Naive B cell (primary cell): ENCODE measurements at regions not wholly inside any gene's neighbourhood (a gene's known extent, or its start where the extent isn't known, plus 50 kb on each side); places are given as distances from the start of the nearest gene placed in this dataset.

Experiments used
- ATAC-seq, 2 donors: fragments of 150-1000 bp; cut with Tn5 transposase; 2 replicates each; pipeline ENCODE4 v1.10.0; 2021; ENCODE audit warnings: low read depth in 2 of 2, mild to moderate bottlenecking in 2 of 2, moderate library complexity in 2 of 2
- DNase-seq: peaks from one replicate; pipeline ENCODE4 v3.0.0; 2022
- H3K27ac Mint-ChIP-seq, 6 donors: one replicate each; pipeline ENCODE4 v1.8.0; 2020 to 2022; ENCODE audit warnings: mild to moderate bottlenecking in 6 of 6, mixed read lengths in 6 of 6, moderate library complexity in 5 of 6, inconsistent platforms in 2 of 6
- H3K27me3 Mint-ChIP-seq, 3 donors: one replicate each; pipeline ENCODE4 v1.8.0; 2021 to 2022; ENCODE audit warnings: mixed read lengths in 3 of 3, mild to moderate bottlenecking in 1 of 3
- H3K36me3 Mint-ChIP-seq, 2 donors: one replicate each; pipeline ENCODE4 v1.8.0; 2020 to 2022; ENCODE audit warnings: mixed read lengths in 2 of 2, inconsistent platforms in 1 of 2, mild to moderate bottlenecking in 1 of 2
- H3K4me1 Mint-ChIP-seq, 3 donors: one replicate each; pipeline ENCODE4 v1.8.0; 2020 to 2022; ENCODE audit warnings: mixed read lengths in 3 of 3, inconsistent platforms in 1 of 3, mild to moderate bottlenecking in 1 of 3, moderate library complexity in 1 of 3
- H3K4me3 Mint-ChIP-seq, 8 donors: one replicate each; pipeline ENCODE4 v1.8.0; 2020 to 2022; ENCODE audit warnings: mild to moderate bottlenecking in 8 of 8, mixed read lengths in 8 of 8, moderate library complexity in 8 of 8, inconsistent platforms in 2 of 8
- H3K9me3 Mint-ChIP-seq, 7 donors: one replicate each; pipeline ENCODE4 v1.8.0; 2020 to 2022; ENCODE audit warnings: mixed read lengths in 7 of 7, mild to moderate bottlenecking in 5 of 7, inconsistent platforms in 2 of 7, moderate library complexity in 1 of 7

GRCh38 chr14:94690896-94691659 is 78.8 kb downstream of the GSC start:
- Mint-ChIP-seq H3K36me3 (no peaks in the 10 kb centered on the region), H3K4me1 (peaks cover 0 to 4% (median 2%) of the 10 kb centered on the region in 3 donors), H3K27ac (peak overlapping the region in 1 of 6 donors; percentile 54), H3K9me3 (peaks cover 0 to 2% (median 0%) of the 10 kb centered on the region in 7 donors), H3K4me3 (peak overlapping the region in 1 of 8 donors; percentile 44), H3K27me3 (peaks cover 14 to 41% (median 14%) of the 10 kb centered on the region in 3 donors)
- DNase-seq (no peak), ATAC-seq (no peak)

- Mint-ChIP-seq H3K36me3 (no peaks in the 10 kb centered on the region), H3K27ac (no peak overlapping the region), H3K9me3 (peaks cover 0 to 2% (median 0%) of the 10 kb centered on the region in 7 donors), H3K4me1 (peaks cover 0 to 4% (median 2%) of the 10 kb centered on the region in 3 donors), H3K27me3 (peaks cover 14 to 41% (median 14%) of the 10 kb centered on the region in 3 donors), H3K4me3 (no peak overlapping the region)
- no peak for DNase-seq
- no peak for ATAC-seq
Observed at GRCh38 chr14:94690486-94690885, 78.3 kb downstream of the SERPINA3 start.

GRCh38 chr14:94689985-94690400 is 77.8 kb downstream of the SERPINA3 start:
- Mint-ChIP-seq H3K4me1 (peaks cover 0 to 4% (median 2%) of the 10 kb centered on the region in 3 donors), H3K9me3 (peaks cover 0 to 2% (median 0%) of the 10 kb centered on the region in 7 donors), H3K4me3 (no peak overlapping the region), H3K27me3 (peaks cover 14 to 41% (median 14%) of the 10 kb centered on the region in 3 donors), H3K27ac (peak overlapping the region in 1 of 6 donors; percentile 57), H3K36me3 (no peaks in the 10 kb centered on the region)
- DNase-seq (no peak), ATAC-seq (no peak)

- Mint-ChIP-seq H3K4me3 (peak overlapping the region in 1 of 8 donors; percentile 16), H3K36me3 (no peaks in the 10 kb centered on the region)
- peak; percentile 27 to 41 for ATAC-seq
Observed at GRCh38 chr14:94689218-94689984, 77.2 kb downstream of the SERPINA3 start.

GRCh38 chr14:94686511-94687160 is 74.4 kb downstream of the SERPINA3 start:
- H3K9me3 Mint-ChIP-seq = peaks cover 0 to 2% (median 0%) of the 10 kb centered on the region in 7 donors
- peaks cover 0 to 4% (median 2%) of the 10 kb centered on the region in 3 donors for H3K4me1 Mint-ChIP-seq
- no peak overlapping the region for H3K4me3 Mint-ChIP-seq
- no peak for DNase-seq
- no peak overlapping the region for H3K27ac Mint-ChIP-seq
- ATAC-seq = no peak
- peaks cover 10 to 40% (median 12%) of the 10 kb centered on the region in 3 donors for H3K27me3 Mint-ChIP-seq
- H3K36me3 Mint-ChIP-seq = no peaks in the 10 kb centered on the region

More at GRCh38 chr14:94689218-94689984, 77.2 kb downstream of the SERPINA3 start:
- Mint-ChIP-seq H3K4me1 (peaks cover 0 to 4% (median 2%) of the 10 kb centered on the region in 3 donors), H3K27ac (no peak overlapping the region), H3K27me3 (peaks cover 14 to 41% (median 14%) of the 10 kb centered on the region in 3 donors), H3K9me3 (peaks cover 0 to 2% (median 0%) of the 10 kb centered on the region in 7 donors)
- peak; percentile 14 for DNase-seq

GRCh38 chr14:94685681-94686485 is 73.7 kb downstream of the SERPINA3 start:
- no peak overlapping the region for H3K27ac Mint-ChIP-seq
- H3K4me3 Mint-ChIP-seq = no peak overlapping the region
- H3K27me3 Mint-ChIP-seq = peaks cover 4 to 33% (median 8%) of the 10 kb centered on the region in 3 donors

GRCh38 chr14:94685166-94685581 is 73.0 kb downstream of the SERPINA3 start:
- Mint-ChIP-seq H3K4me3 (no peak overlapping the region), H3K9me3 (peaks cover 0 to 3% (median 0%) of the 10 kb centered on the region in 7 donors), H3K27ac (no peak overlapping the region), H3K36me3 (no peaks in the 10 kb centered on the region), H3K4me1 (peaks cover 0 to 2% (median 2%) of the 10 kb centered on the region in 3 donors), H3K27me3 (peaks cover 3 to 26% (median 5%) of the 10 kb centered on the region in 3 donors)
- ATAC-seq (no peak), DNase-seq (no peak)

More at GRCh38 chr14:94685681-94686485, 73.7 kb downstream of the SERPINA3 start:
- H3K4me1 Mint-ChIP-seq = peaks cover 0 to 4% (median 2%) of the 10 kb centered on the region in 3 donors
- no peaks in the 10 kb centered on the region for H3K36me3 Mint-ChIP-seq
- peaks cover 0 to 3% (median 0%) of the 10 kb centered on the region in 7 donors for H3K9me3 Mint-ChIP-seq
- ATAC-seq (no peak), DNase-seq (no peak)

- H3K27ac Mint-ChIP-seq = no peak overlapping the region
Observed at GRCh38 chr14:94682736-94683135, 70.5 kb downstream of the SERPINA3 start.

GRCh38 chr14:94682061-94682516 is 69.9 kb downstream of the SERPINA3 start:
- H3K36me3 Mint-ChIP-seq = no peaks in the 10 kb centered on the region
- peaks cover 4 to 26% (median 15%) of the 10 kb centered on the region in 3 donors for H3K27me3 Mint-ChIP-seq
- H3K4me1 Mint-ChIP-seq = no peaks in the 10 kb centered on the region
- peaks cover 0 to 5% (median 0%) of the 10 kb centered on the region in 7 donors for H3K9me3 Mint-ChIP-seq
- H3K27ac Mint-ChIP-seq = no peak overlapping the region
- DNase-seq (no peak), ATAC-seq (no peak)
- H3K4me3 Mint-ChIP-seq = no peak overlapping the region

More at GRCh38 chr14:94682736-94683135, 70.5 kb downstream of the SERPINA3 start:
- no peaks in the 10 kb centered on the region for H3K4me1 Mint-ChIP-seq
- H3K4me3 Mint-ChIP-seq = no peak overlapping the region
- peaks cover 0 to 5% (median 0%) of the 10 kb centered on the region in 7 donors for H3K9me3 Mint-ChIP-seq
- ATAC-seq (no peak), DNase-seq (no peak)
- no peaks in the 10 kb centered on the region for H3K36me3 Mint-ChIP-seq
- H3K27me3 Mint-ChIP-seq = peaks cover 0 to 19% (median 8%) of the 10 kb centered on the region in 3 donors

- no peak overlapping the region for H3K27ac Mint-ChIP-seq
- peaks cover 0 to 5% (median 0%) of the 10 kb centered on the region in 7 donors for H3K9me3 Mint-ChIP-seq
- no peaks in the 10 kb centered on the region for H3K36me3 Mint-ChIP-seq
- peaks cover 5 to 21% (median 16%) of the 10 kb centered on the region in 3 donors for H3K27me3 Mint-ChIP-seq
- no peak overlapping the region for H3K4me3 Mint-ChIP-seq
- DNase-seq (no peak), ATAC-seq (no peak)
- H3K4me1 Mint-ChIP-seq = no peaks in the 10 kb centered on the region
Observed at GRCh38 chr14:94681300-94682060, 69.3 kb downstream of the SERPINA3 start.

- no peak overlapping the region for H3K27ac Mint-ChIP-seq
- H3K36me3 Mint-ChIP-seq = no peaks in the 10 kb centered on the region
- no peak overlapping the region for H3K4me3 Mint-ChIP-seq
- peaks cover 0 to 5% (median 0%) of the 10 kb centered on the region in 7 donors for H3K9me3 Mint-ChIP-seq
- no peak for DNase-seq
- no peaks in the 10 kb centered on the region for H3K4me1 Mint-ChIP-seq
- ATAC-seq = no peak
- peaks cover 6 to 21% (median 20%) of the 10 kb centered on the region in 3 donors for H3K27me3 Mint-ChIP-seq
Observed at GRCh38 chr14:94680862-94681288, 68.7 kb downstream of the SERPINA3 start.
